HG03354 (cell line): ENCODE measurements at regions not wholly inside any gene's neighbourhood (a gene's known extent, or its start where the extent isn't known, plus 50 kb on each side); places are given as distances from the start of the nearest gene placed in this dataset.

Experiments
- ATAC-seq: cut with Tn5 transposase; IDR thresholded peaks from one replicate; pipeline ENCODE4 v1.9.1; 2021; ENCODE audit warnings: mild to moderate bottlenecking; ENCODE audit not compliant: unreplicated experiment, poor library complexity, severe bottlenecking

GRCh38 chr19:30640252-30640965 lies 268.2 kb downstream of the ZNF536 start:
- no peak for ATAC-seq

DNA sequence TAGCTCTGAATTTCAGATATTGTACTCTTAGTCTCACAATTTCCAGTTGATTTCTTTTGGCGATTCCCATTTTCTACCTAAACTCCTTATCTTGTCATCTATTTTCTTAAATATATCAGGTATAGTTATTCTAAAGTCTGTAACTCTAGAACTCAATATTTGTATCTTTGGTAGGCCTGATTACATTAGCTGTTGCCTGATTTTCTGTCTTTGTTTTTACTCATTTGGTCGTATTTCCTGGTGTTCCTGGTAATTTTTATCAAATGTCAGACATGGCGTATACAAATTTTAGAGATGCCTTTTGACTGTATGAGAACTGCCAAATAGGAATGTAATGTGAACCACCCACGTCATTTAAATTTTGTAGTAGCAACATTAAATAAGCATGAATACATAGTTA lies 266.7 kb downstream of the ZNF536 start:
- ATAC-seq, result no peak

DNA sequence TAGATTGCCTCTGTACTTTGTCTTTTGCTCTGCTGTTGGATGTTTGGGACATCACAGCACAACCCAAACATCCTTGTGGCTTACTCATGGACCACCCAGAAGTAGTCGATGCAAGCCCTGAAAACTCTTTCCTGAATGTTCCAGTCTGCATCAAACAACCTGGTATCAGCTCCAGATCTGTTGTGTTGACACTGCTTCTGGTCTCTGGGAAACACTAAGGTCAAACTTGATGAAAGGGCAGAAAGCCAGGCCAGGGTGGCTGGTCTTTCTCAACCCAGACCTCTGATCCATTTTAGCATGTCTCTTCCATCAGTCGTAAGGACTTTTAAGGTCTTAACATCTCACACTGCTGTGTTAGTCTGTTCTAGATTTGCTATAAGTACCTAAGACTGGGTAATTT lies 265.7 kb downstream of the ZNF536 start:
- ATAC-seq, result no peak

- no peak for ATAC-seq
Observed at GRCh38 chr19:30634996-30635975, 263.1 kb downstream of the ZNF536 start.

- ATAC-seq, result no peak
Observed at GRCh38 chr19:30634131-30634830, 262.1 kb downstream of the ZNF536 start.

GRCh38 chr19:30631033-30631370 lies 258.8 kb downstream of the ZNF536 start:
- ATAC-seq, result no peak

- ATAC-seq, result no peak
Observed at GRCh38 chr19:30630289-30631032, 258.3 kb downstream of the ZNF536 start.

- ATAC-seq, result no peak
Observed at GRCh38 chr19:30629086-30629485, 256.9 kb downstream of the ZNF536 start.

- ATAC-seq, result no peak
Observed at GRCh38 chr19:30626626-30626966, 254.4 kb downstream of the ZNF536 start.

DNA sequence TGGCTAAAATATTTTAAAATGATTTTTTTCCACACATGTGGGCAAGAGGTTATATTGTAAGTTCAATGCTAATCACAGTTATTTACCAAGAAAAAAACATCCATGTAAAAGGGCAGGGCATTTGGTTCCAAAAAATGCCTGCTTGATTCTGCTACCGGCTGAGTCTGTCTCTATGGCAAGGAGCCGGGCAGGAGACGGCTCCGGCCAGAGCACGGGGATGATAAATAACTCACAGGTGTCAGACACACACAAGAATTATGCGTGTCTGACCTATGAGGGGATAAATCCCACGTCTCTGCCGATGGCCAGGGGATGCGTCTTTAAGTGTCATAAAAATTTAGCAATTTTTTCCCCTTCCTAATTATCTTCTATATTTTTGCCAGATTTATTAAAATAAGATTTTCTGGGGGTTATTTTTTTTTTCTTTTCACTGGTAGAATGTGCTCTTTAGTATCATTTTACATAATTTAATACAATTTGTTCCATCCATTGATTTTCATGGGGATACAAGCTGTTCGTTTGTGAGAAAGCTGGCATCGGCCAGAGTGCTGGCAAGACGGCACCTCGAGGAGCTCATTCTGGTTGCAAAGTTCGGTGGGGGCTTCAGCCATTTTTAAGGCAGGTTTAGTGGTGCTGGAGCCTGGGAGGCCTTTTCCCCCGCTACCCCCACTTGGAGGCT lies 253.9 kb downstream of the ZNF536 start:
- ATAC-seq, result no peak

DNA sequence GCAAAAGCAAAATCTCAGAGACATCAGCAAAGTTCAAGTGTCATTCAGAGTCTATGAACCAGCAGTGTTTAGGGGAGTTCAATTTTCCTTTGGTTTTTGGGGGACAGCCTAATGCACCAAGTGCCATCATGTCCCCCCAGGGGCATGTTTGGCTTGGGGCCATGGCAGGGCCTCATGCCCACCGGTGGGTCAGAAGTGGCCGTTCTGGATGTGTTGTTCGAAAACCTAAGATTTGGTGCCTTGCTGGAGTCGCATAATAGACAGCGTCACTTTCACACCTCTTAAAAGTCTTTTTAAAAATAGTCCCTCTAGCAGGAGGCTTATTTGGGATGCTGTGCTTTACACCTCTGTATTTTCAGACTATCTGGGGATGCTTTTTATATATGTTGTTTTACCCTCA lies 250.1 kb downstream of the ZNF536 start:
- ATAC-seq, result no peak

DNA sequence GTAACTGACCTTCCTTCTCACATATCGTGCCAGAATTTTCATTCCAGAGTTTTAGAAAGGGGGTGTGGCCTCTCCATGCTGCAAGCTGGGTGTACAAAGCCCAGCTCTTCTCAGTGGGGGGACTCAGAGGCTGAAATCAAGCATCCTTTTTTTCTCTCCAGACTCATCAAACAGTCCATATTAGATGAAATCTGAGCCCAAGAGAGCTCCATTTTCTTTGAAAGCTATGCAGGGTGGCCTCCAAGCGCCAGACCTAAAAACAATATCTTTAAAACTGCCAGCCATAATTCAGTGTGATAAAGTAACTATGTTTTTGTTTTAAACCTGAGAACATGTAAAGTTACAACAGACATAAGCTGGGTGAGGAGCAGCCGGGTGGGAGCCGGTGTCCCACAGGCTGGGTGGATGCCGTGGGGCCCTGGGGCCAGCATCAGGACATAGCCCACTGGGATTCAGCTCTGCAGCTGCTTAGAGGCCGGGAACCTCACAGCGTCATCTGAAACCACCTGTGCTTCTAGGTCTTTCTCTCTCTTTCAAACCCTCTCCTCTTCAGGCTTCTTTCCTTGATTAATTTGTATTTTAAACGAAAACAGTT lies 249.2 kb downstream of the ZNF536 start:
- ATAC-seq, result no peak

DNA sequence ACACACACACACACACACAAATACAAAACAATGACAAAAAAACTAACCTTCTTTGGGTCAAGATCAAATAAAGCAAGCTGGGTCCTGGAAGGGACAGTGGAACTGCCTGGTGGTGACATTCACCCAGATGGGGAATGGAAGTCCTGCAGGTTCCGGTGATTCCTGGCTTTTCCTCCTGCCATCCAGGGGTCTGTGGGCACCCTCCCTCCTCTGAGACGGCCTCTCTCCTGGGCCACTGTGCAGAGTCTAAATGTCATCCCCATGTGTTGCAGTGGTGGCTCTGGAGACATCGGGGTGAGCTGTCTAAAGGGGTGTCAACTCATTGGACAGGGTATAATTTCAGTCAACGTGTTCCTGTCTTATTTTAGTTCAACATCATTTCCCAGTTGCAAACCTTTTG lies 248.2 kb downstream of the ZNF536 start:
- ATAC-seq, result no peak

DNA sequence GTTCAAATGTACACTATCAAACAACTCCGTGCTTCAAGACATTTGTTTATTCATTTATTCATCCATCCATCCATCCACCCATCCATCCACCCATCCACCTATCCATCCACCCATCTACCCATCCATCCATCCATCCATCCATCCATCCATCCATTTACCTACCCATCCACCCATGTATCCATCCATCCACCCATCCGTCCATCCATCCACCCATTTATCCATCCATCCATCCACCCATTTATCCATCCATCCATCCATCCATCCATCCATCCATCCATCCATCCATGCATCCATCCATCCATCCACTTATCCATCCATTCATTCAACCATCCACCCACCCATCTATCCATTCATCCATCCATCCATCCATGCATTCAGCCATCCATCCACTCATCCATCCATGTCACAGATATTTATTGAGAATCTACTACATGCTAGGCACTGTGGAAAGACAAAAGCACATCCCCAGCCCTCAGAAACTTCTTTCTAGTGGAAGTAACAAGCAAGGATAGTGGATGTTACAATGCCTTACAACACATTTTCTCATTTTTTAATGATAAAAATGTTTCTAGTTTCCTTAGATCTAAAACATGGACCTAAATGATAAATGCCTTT lies 237.6 kb downstream of the ZNF536 start:
- no peak for ATAC-seq

DNA sequence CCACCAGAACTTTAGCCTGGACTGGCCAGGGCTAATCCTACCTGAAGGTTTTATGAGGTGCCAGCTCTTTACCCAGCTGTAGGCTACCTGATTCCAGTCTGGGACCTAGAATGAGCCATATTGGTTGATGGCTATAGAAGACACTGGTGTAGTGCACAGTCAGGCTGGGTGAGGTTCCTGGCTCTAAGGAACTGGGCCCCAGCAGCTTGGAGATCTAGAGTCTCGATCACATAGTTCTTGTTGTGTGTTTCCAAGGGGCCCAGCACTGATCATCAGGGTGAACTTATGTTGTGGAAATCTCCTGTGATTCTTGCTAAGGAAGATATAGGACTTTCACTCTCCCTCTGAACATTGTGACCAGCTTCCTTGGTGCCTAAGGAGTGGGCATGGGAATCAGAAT lies 236.3 kb downstream of the ZNF536 start:
- no peak for ATAC-seq
